Right lobe of liver (tissue), 4 donors: ENCODE measurements at regions not wholly inside any gene's neighbourhood (a gene's known extent, or its start where the extent isn't known, plus 50 kb on each side); places are given as distances from the start of the nearest gene placed in this dataset.

Experiments
- POLR2A ChIP-seq: fragments of 450-650 bp; IDR thresholded peaks from one replicate; pipeline ENCODE4 v1.6.1; 2017; ENCODE audit warnings: antibody characterized with exemption, mild to moderate bottlenecking
- TF ChIP-seq, protein P1 (sequence below), 4 donors: fragments of 200-600 bp in 3 of 4; fragments of 450-650 bp in 1 of 4; IDR thresholded peaks; one replicate each; pipeline versions ENCODE4 v1.5.1 to v1.8.0; 2016 to 2022; ENCODE audit warnings: antibody characterized with exemption in 4 of 4, mild to moderate bottlenecking in 2 of 4
- donor health status: DM: no; HTN: no; CAD: no.
- donor health status: DM: no; HTN: no; CAD: no.
- donor health status: DM: no; HTN: yes; CAD: no.

DNA sequence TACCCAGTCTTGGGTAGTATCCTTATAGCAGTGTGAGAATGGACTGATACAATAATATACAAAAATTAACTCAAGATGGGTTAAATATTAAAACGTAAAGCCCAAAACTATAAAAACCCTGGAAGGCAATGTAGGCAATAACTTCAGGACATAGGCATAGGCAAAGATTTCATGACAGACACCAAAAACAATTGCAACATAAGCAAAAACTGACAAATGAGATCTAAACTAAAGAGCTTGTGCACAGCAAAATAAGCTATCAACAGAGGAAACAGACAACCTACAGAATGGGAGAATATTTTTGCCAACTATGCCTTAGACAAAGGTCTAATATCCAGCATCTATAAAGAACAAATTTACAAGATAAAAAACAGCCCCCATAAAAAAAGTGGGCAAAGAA lies 204.8 kb upstream of the CCDC54 start:
- no peak for TF ChIP-seq POLR2A
- TF ChIP-seq, protein P1, sequence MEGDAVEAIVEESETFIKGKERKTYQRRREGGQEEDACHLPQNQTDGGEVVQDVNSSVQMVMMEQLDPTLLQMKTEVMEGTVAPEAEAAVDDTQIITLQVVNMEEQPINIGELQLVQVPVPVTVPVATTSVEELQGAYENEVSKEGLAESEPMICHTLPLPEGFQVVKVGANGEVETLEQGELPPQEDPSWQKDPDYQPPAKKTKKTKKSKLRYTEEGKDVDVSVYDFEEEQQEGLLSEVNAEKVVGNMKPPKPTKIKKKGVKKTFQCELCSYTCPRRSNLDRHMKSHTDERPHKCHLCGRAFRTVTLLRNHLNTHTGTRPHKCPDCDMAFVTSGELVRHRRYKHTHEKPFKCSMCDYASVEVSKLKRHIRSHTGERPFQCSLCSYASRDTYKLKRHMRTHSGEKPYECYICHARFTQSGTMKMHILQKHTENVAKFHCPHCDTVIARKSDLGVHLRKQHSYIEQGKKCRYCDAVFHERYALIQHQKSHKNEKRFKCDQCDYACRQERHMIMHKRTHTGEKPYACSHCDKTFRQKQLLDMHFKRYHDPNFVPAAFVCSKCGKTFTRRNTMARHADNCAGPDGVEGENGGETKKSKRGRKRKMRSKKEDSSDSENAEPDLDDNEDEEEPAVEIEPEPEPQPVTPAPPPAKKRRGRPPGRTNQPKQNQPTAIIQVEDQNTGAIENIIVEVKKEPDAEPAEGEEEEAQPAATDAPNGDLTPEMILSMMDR (IDR thresholded peaks at IDR 0.05), result no peak
